ENCODE measurements at regions not wholly inside any gene's neighbourhood (a gene's known extent, or its start where the extent isn't known, plus 50 kb on each side); places are given as distances from the start of the nearest gene placed in this dataset.

- intact Hi-C loops (cut with micrococcal nuclease), result no loop called here
- Histone ChIP-seq H3K36me3 (ENCODE audit: control insufficient read depth in 2 of 2, extremely low read depth in 1 of 2, insufficient read depth in 2 of 2, low read length in 2 of 2) (no peaks in the 10 kb centered on the region), H2AFZ (ENCODE audit: low read depth, low read length) (no peak overlapping the region), H4K20me1 (replicated peaks; ENCODE audit: control insufficient read depth, extremely low read depth, insufficient read depth, low read length) (no peaks in the 10 kb centered on the region), H3K9ac (replicated peaks; ENCODE audit: extremely low read depth, insufficient read depth, low read length) (no peak overlapping the region), H3K79me2 (ENCODE audit: control insufficient read depth, insufficient read depth, low read length) (no peaks in the 10 kb centered on the region), H3K9me1 (replicated peaks; ENCODE audit: control insufficient read depth, extremely low read depth, insufficient read depth, low read length) (no peaks in the 10 kb centered on the region), H3K27me3 (ENCODE audit: control insufficient read depth in 2 of 2, insufficient read depth in 2 of 2, low read length in 2 of 2) (no peaks in the 10 kb centered on the region), H3K4me2 (ENCODE audit: insufficient read depth, low read length) (no peak overlapping the region), H3K4me3 (replicated peaks in 1 of 3; ENCODE audit: insufficient read depth in 1 of 3, low read depth in 1 of 3, low read length in 3 of 3) (no peak overlapping the region), H3K9me3 (replicated peaks; ENCODE audit: control insufficient read depth, insufficient read depth, low read length) (peaks cover 6% of the 10 kb centered on the region), H3K27ac (ENCODE audit: insufficient read depth, low read depth, low read length) (no peak overlapping the region), H3K4me1 (ENCODE audit: control insufficient read depth, extremely low read depth, insufficient read depth, low read length) (no peaks in the 10 kb centered on the region)
- TF ChIP-seq GATA2 (IDR thresholded peaks at IDR 0.05; ENCODE audit: insufficient read depth, insufficient read length, low read depth, low read length) (no peak), FOS (IDR thresholded peaks at IDR 0.05; ENCODE audit: borderline replicate concordance, insufficient read depth, low read length) (no peak), POLR2A (IDR thresholded peaks at IDR 0.05; ENCODE audit: low read depth, low read length) (no peak), MAX (IDR thresholded peaks at IDR 0.05; ENCODE audit: insufficient read depth, insufficient read length) (no peak), EZH2 (IDR thresholded peaks at IDR 0.05; ENCODE audit: borderline replicate concordance, low read depth, low read length, severe bottlenecking) (no peak), CTCF (IDR thresholded peaks at IDR 0.05; ENCODE audit: extremely low read depth in 1 of 2, insufficient read depth in 1 of 2, low read depth in 1 of 2, low read length in 2 of 2) (no peak), POLR2AphosphoS5 (IDR thresholded peaks at IDR 0.05; ENCODE audit: insufficient read depth, low read depth, low read length) (no peak), JUN (IDR thresholded peaks at IDR 0.05; ENCODE audit: borderline replicate concordance, insufficient read depth, insufficient read length, low read depth) (no peak), MYC (IDR thresholded peaks at IDR 0.05; ENCODE audit: low read depth, low read length) (no peak)
- POLR2A ChIA-PET, result no interaction called here
- dilution Hi-C loops (cut with MboI; ENCODE audit: extremely low pct_ligation_motif_present, low sequenced_read_pairs), result no loop called here
- no TSS peak for BruUV-seq (replicated peaks)
- DNase-seq (ENCODE audit: low read depth, low spot score), result no peak
- CTCF ChIA-PET, result no interaction called here
- FAIRE-seq, result no peak
Measured at GRCh38 chr1:105914403-105914802, 1142.1 kb upstream of the PRMT6 start.

Data from endothelial cell of umbilical vein (primary cell).